BJ (cell line): ENCODE measurements at regions not wholly inside any gene's neighbourhood (a gene's known extent, or its start where the extent isn't known, plus 50 kb on each side); places are given as distances from the start of the nearest gene placed in this dataset.

Experiments
- CTCF ChIA-PET: fragments of 350-600 bp; formaldehyde crosslinking; extraction: SDS; loops from one replicate; lab custom pipeline; 2021; ENCODE audit warnings: antibody characterized with exemption, inconsistent platforms; lab: Yijun Ruan, JAX
- POLR2A ChIA-PET: fragments of 300-600 bp; sonication (Branson Sonifier 250); formaldehyde crosslinking; extraction: SDS; loops from one replicate; lab custom pipeline; 2021; ENCODE audit warnings: antibody characterized with exemption; lab: Charles Lee
- DNase-seq: peaks from one replicate; pipeline ENCODE4 v3.0.0-alpha.2; 2011; ENCODE audit warnings: low read depth
- H3K27me3 ChIP-seq: 2 replicates; pipeline ENCODE4 v1.6.0; 2011; ENCODE audit warnings: low read length; ENCODE audit not compliant: control insufficient read depth, insufficient read depth
- H3K36me3 ChIP-seq: 2 replicates; pipeline ENCODE4 v1.5.1; 2011; ENCODE audit warnings: low read length; ENCODE audit not compliant: control insufficient read depth, insufficient read depth
- H3K4me3 ChIP-seq: 2 replicates; pipeline ENCODE4 v1.5.1; 2011; ENCODE audit warnings: low read depth, mild to moderate bottlenecking, control low read depth, low read length
- TF ChIP-seq, protein P1 (sequence below): IDR thresholded peaks from 2 replicates; pipeline ENCODE4 v1.5.1; 2011; ENCODE audit warnings: low read depth, mild to moderate bottlenecking, control low read depth, inconsistent platforms, low read length, moderate library complexity; ENCODE audit not compliant: insufficient read depth

DNA sequence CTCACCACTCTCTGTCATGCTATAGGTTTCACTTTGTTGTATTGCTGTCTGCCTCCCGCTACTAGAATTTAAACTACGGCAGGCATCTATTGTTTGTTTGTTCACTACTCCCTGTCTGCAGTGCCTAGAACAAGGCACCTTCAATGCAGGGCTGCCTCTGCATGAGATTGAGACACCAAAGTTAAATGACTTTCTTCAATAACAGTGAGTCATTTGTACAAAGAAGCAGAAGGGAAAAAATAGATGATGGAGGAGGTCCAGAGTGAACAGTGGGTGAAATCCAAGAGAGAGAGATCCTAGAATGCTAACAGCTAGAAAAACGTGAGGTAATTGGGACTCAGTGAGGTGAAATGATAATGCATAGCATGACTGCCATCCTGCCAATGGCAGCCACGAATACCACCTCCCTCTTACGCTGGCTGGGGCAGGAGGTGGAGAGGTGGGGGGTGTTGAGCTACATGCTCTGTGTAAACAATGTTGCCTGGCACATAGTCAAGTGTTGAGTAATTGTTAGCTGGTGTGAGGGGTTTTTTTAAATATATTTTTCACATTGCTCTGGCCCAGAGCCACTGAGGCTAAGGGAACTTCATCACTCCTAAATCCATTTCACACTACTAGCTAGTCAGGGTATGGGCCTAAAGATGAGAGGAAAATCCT, 367.6 kb downstream of the RPS29 start:
- DNase-seq = no peak
- CTCF ChIA-PET = no interaction called here

DNA sequence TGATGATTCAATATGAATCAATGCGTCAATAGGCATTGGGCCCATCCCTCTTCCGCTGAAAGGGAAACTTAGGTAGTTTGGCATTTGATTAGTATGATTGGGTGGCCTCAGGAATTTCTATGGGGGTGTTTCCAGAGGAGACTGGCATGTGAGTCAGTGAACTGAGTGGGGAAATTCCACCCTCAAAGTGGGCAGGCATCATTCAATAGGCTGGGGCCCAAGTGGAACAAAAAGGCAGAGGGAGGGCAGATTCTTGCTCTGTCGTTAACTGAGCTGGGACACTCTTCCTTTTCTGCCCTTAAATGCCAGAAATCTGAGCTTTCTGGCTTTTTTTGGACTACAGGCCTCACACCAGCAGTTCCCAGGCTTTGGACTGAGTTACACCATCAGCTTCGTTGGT, 373.5 kb downstream of the RPS29 start:
- H3K4me3 ChIP-seq = no peak overlapping the region
- ChIA-PET CTCF (no interaction called here), POLR2A (no interaction called here)
- TF ChIP-seq, protein P1, sequence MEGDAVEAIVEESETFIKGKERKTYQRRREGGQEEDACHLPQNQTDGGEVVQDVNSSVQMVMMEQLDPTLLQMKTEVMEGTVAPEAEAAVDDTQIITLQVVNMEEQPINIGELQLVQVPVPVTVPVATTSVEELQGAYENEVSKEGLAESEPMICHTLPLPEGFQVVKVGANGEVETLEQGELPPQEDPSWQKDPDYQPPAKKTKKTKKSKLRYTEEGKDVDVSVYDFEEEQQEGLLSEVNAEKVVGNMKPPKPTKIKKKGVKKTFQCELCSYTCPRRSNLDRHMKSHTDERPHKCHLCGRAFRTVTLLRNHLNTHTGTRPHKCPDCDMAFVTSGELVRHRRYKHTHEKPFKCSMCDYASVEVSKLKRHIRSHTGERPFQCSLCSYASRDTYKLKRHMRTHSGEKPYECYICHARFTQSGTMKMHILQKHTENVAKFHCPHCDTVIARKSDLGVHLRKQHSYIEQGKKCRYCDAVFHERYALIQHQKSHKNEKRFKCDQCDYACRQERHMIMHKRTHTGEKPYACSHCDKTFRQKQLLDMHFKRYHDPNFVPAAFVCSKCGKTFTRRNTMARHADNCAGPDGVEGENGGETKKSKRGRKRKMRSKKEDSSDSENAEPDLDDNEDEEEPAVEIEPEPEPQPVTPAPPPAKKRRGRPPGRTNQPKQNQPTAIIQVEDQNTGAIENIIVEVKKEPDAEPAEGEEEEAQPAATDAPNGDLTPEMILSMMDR = no peak
- no peak for DNase-seq
- H3K27me3 ChIP-seq = no peaks in the 10 kb centered on the region
- no peaks in the 10 kb centered on the region for H3K36me3 ChIP-seq

More for the DNA sequence above, 367.6 kb downstream of the RPS29 start:
- Histone ChIP-seq H3K36me3 (no peaks in the 10 kb centered on the region), H3K27me3 (no peaks in the 10 kb centered on the region), H3K4me3 (no peak overlapping the region)
- TF ChIP-seq, protein P1 = no peak
- POLR2A ChIA-PET = no interaction called here

DNA sequence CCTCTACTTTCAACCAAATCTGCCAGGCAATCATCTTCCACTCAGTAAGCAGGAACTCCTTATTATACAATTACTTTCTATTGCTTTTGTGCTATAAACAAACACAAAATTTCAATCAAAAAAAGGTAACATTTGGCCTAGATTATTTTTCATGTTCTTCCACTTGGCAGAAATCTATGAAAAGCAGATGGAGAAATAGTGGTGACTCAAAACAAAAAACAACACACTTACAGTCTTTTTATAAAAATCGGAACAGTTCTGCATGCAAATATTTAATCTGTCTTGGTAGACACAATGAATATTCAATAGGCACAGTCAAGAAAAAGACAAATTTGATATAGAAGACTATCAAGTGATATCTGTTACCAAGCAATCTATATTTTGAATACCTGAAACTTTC, 376.8 kb downstream of the RPS29 start:
- Histone ChIP-seq H3K4me3 (no peak overlapping the region), H3K27me3 (no peaks in the 10 kb centered on the region), H3K36me3 (no peaks in the 10 kb centered on the region)
- ChIA-PET POLR2A (no interaction called here), CTCF (no interaction called here)
- DNase-seq = no peak
- TF ChIP-seq, protein P1 = no peak

DNA sequence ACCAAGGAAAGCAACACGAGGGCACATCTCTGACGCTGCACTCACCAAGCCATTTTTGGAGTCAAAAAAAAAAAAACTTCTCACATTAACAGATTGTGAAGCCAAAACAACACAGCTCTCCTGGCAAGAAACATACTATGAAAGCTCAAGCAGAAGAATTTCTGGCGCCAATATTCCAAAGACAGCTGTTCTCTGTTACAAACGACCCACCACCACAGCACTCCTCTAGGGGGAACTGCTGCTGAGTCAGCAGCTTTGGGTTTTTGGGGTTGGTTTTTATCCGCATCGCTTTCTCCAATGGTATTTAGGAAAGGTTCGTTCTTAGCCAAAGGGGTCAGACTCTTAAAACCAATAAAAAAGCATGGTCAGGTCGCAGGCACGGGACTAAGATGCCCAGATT, 379.4 kb downstream of the RPS29 start:
- no peaks in the 10 kb centered on the region for H3K27me3 ChIP-seq
- CTCF ChIA-PET = no interaction called here
- DNase-seq = no peak
- H3K36me3 ChIP-seq = no peaks in the 10 kb centered on the region
- POLR2A ChIA-PET = no interaction called here
- H3K4me3 ChIP-seq = no peak overlapping the region
- TF ChIP-seq, protein P1 = no peak

DNA sequence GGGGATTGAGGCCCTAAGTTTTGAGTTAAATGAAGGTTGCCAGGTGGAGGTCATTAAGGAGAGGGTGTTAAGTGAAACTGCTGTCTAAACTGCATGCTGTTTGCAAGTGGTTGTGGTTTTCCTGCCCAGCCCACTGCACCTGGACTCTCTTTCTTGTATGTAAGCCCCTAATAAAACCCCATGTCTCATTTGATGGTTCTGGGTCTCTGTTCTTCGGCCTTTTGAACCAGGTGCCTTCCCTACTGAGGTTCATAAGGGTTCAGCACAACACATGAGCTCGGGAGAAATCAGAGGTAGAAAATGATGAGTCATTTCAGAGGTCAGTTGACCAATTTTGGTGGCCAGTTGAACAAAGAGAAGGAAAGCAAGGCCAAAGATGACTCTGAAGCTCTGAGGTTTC, 382.5 kb downstream of the RPS29 start:
- no peak overlapping the region for H3K4me3 ChIP-seq
- H3K27me3 ChIP-seq = no peaks in the 10 kb centered on the region
- POLR2A ChIA-PET = no interaction called here
- CTCF ChIA-PET = no interaction called here
- no peaks in the 10 kb centered on the region for H3K36me3 ChIP-seq
- DNase-seq = no peak
- TF ChIP-seq, protein P1 = no peak
